KMS-11 (cell line): ENCODE measurements at regions not wholly inside any gene's neighbourhood (a gene's known extent, or its start where the extent isn't known, plus 50 kb on each side); places are given as distances from the start of the nearest gene placed in this dataset.

Experiments used
- H2AFZ ChIP-seq: fragments of 200-600 bp; sonication (generic); 2 replicates; pipeline ENCODE4 v1.6.1; 2016; ENCODE audit warnings: antibody characterized with exemption, mixed run types, low read depth
- H3K27ac ChIP-seq: fragments of 200-600 bp; sonication (generic); 2 replicates; pipeline ENCODE4 v1.6.1; 2016; ENCODE audit warnings: mild to moderate bottlenecking, mixed run types
- H3K27me3 ChIP-seq: fragments of 200-600 bp; sonication (generic); 2 replicates; pipeline ENCODE4 v1.6.1; 2017; ENCODE audit warnings: mild to moderate bottlenecking, low read depth, mixed run types, moderate library complexity; ENCODE audit not compliant: insufficient read depth
- H3K36me3 ChIP-seq: fragments of 200-600 bp; sonication (generic); 2 replicates; pipeline ENCODE4 v1.6.1; 2017; ENCODE audit warnings: mild to moderate bottlenecking, mixed run types; ENCODE audit not compliant: insufficient read depth
- H3K4me1 ChIP-seq: fragments of 200-600 bp; sonication (generic); 2 replicates; pipeline ENCODE4 v1.6.1; 2016; ENCODE audit warnings: mild to moderate bottlenecking, low read depth, mixed run types; ENCODE audit not compliant: poor library complexity, severe bottlenecking
- H3K4me2 ChIP-seq: fragments of 200-600 bp; sonication (generic); 2 replicates; pipeline ENCODE4 v1.7.0; 2016; ENCODE audit warnings: mild to moderate bottlenecking, mixed run types
- H3K4me3 ChIP-seq: fragments of 200-600 bp; sonication (generic); IDR thresholded peaks from 2 replicates; pipeline ENCODE4 v1.6.1; 2017; ENCODE audit warnings: low read depth, low read length, mixed read lengths; ENCODE audit not compliant: insufficient read depth
- H3K79me2 ChIP-seq: fragments of 200-600 bp; sonication (generic); 2 replicates; pipeline ENCODE4 v1.6.1; 2016; ENCODE audit warnings: low read depth, mixed run types; ENCODE audit not compliant: insufficient read depth
- H3K9ac ChIP-seq: fragments of 200-600 bp; sonication (generic); 2 replicates; pipeline ENCODE4 v1.6.1; 2016; ENCODE audit warnings: mild to moderate bottlenecking, mixed run types
- H4K20me1 ChIP-seq: fragments of 200-600 bp; sonication (generic); 2 replicates; pipeline ENCODE4 v1.6.1; 2016; ENCODE audit warnings: mild to moderate bottlenecking, mixed run types; ENCODE audit not compliant: insufficient read depth
- TF ChIP-seq, protein P1 (sequence below): fragments of 200-600 bp; sonication (generic); conservative IDR thresholded peaks from 2 replicates; pipeline ENCODE4 v1.6.1; 2017; ENCODE audit warnings: low read depth, mild to moderate bottlenecking, antibody characterized with exemption, low read length, moderate library complexity, mixed read lengths

- H3K4me2 ChIP-seq, result no peak overlapping the region
Observed at GRCh38 chr4:24065974-24066373, 176.1 kb upstream of the PPARGC1A start.

GRCh38 chr4:24063731-24064130 is 173.9 kb upstream of the PPARGC1A start:
- H4K20me1 ChIP-seq, result no peaks in the 10 kb centered on the region

More at GRCh38 chr4:24065974-24066373, 176.1 kb upstream of the PPARGC1A start:
- Histone ChIP-seq H4K20me1 (no peaks in the 10 kb centered on the region), H3K36me3 (no peaks in the 10 kb centered on the region), H3K4me3 (no peak overlapping the region), H3K27me3 (no peaks in the 10 kb centered on the region), H2AFZ (no peak overlapping the region), H3K4me1 (no peaks in the 10 kb centered on the region), H3K9ac (no peak overlapping the region), H3K79me2 (no peaks in the 10 kb centered on the region), H3K27ac (no peak overlapping the region)
- TF ChIP-seq, protein P1, sequence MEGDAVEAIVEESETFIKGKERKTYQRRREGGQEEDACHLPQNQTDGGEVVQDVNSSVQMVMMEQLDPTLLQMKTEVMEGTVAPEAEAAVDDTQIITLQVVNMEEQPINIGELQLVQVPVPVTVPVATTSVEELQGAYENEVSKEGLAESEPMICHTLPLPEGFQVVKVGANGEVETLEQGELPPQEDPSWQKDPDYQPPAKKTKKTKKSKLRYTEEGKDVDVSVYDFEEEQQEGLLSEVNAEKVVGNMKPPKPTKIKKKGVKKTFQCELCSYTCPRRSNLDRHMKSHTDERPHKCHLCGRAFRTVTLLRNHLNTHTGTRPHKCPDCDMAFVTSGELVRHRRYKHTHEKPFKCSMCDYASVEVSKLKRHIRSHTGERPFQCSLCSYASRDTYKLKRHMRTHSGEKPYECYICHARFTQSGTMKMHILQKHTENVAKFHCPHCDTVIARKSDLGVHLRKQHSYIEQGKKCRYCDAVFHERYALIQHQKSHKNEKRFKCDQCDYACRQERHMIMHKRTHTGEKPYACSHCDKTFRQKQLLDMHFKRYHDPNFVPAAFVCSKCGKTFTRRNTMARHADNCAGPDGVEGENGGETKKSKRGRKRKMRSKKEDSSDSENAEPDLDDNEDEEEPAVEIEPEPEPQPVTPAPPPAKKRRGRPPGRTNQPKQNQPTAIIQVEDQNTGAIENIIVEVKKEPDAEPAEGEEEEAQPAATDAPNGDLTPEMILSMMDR, result no peak

GRCh38 chr4:24060932-24061331 is 171.1 kb upstream of the PPARGC1A start:
- H3K36me3 ChIP-seq, result no peaks in the 10 kb centered on the region
- H3K4me1 ChIP-seq, result no peaks in the 10 kb centered on the region
- no peak overlapping the region for H3K9ac ChIP-seq
- TF ChIP-seq, protein P1, result no peak
- H3K4me3 ChIP-seq, result no peak overlapping the region
- no peak overlapping the region for H3K4me2 ChIP-seq
- H3K27me3 ChIP-seq, result no peaks in the 10 kb centered on the region
- H3K27ac ChIP-seq, result no peak overlapping the region
- no peaks in the 10 kb centered on the region for H4K20me1 ChIP-seq
- H3K79me2 ChIP-seq, result no peaks in the 10 kb centered on the region
- no peak overlapping the region for H2AFZ ChIP-seq

More at GRCh38 chr4:24063731-24064130, 173.9 kb upstream of the PPARGC1A start:
- H3K36me3 ChIP-seq, result no peaks in the 10 kb centered on the region
- no peak overlapping the region for H3K4me2 ChIP-seq
- no peaks in the 10 kb centered on the region for H3K27me3 ChIP-seq
- H3K27ac ChIP-seq, result no peak overlapping the region
- H3K9ac ChIP-seq, result no peak overlapping the region
- TF ChIP-seq, protein P1, result no peak
- H3K4me1 ChIP-seq, result no peaks in the 10 kb centered on the region
- H3K4me3 ChIP-seq, result no peak overlapping the region
- no peak overlapping the region for H2AFZ ChIP-seq
- no peaks in the 10 kb centered on the region for H3K79me2 ChIP-seq

- H3K79me2 ChIP-seq, result no peaks in the 10 kb centered on the region
- no peaks in the 10 kb centered on the region for H3K36me3 ChIP-seq
Observed at GRCh38 chr4:24059839-24060238, 170.0 kb upstream of the PPARGC1A start.

More at GRCh38 chr4:24059839-24060238, 170.0 kb upstream of the PPARGC1A start:
- no peak overlapping the region for H3K9ac ChIP-seq
- H3K4me3 ChIP-seq, result no peak overlapping the region
- H3K4me2 ChIP-seq, result no peak overlapping the region
- TF ChIP-seq, protein P1, result no peak
- no peak overlapping the region for H2AFZ ChIP-seq
- no peaks in the 10 kb centered on the region for H4K20me1 ChIP-seq
- H3K27me3 ChIP-seq, result no peaks in the 10 kb centered on the region
- no peak overlapping the region for H3K27ac ChIP-seq
- H3K4me1 ChIP-seq, result no peaks in the 10 kb centered on the region
